ENCODE measurements at regions not wholly inside any gene's neighbourhood (a gene's known extent, or its start where the extent isn't known, plus 50 kb on each side); places are given as distances from the start of the nearest gene placed in this dataset.
"Not testable (repeated sequence)": the region's sequence is repeated elsewhere in the genome, so short reads cannot be mapped to it uniquely, and the experiment has no call there.

DNA sequence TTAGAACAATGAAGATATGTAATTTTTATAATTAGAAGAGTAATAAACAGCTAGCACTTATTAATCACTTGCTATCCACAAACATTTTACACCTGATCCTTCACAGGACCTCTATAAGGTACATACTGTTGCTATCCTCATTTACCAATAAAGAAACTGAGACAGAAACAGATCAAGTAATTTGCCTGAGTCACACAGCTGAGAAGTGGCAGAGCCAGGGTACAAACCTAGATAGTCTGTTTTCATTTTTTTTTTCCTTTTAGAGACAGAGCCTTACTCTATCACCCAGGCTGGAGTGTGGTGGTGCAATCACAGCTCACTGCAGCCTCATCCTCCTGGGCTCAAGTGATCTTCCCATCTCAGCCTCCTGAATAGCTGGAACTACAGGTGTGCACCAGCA, 71.8 kb upstream of the PTH start:
- Histone ChIP-seq H3K4me1 (no peaks in the 10 kb centered on the region), H3K27ac (no peak overlapping the region), H3K9me3 (no peaks in the 10 kb centered on the region), H3K27me3 (no peaks in the 10 kb centered on the region), H3K36me3 (no peaks in the 10 kb centered on the region), H3K4me3 (no peak overlapping the region)
- DNase-seq = no peak
- TF ChIP-seq, protein P1, sequence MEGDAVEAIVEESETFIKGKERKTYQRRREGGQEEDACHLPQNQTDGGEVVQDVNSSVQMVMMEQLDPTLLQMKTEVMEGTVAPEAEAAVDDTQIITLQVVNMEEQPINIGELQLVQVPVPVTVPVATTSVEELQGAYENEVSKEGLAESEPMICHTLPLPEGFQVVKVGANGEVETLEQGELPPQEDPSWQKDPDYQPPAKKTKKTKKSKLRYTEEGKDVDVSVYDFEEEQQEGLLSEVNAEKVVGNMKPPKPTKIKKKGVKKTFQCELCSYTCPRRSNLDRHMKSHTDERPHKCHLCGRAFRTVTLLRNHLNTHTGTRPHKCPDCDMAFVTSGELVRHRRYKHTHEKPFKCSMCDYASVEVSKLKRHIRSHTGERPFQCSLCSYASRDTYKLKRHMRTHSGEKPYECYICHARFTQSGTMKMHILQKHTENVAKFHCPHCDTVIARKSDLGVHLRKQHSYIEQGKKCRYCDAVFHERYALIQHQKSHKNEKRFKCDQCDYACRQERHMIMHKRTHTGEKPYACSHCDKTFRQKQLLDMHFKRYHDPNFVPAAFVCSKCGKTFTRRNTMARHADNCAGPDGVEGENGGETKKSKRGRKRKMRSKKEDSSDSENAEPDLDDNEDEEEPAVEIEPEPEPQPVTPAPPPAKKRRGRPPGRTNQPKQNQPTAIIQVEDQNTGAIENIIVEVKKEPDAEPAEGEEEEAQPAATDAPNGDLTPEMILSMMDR (IDR thresholded peaks at IDR 0.05) = no peak
- TF ChIP-seq POLR2A (IDR thresholded peaks at IDR 0.05) = no peak

DNA sequence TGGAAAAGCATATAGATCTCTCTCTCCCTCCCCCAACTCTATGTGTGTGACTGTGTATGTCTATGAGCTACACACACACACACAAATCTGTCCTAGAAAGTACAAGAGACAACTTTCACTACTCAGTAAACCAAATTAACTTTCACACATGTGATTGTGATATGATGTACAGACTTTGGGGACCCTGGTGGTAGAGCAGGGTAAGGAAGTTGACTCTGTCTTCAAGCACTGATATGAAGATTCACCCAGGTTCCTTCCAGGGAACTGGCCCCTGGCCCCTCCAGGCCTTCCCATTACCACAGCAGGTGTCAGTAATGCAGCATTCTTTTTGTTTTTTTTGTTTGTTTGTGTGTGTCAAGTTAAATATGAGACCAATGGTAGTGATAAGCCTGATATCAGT, 66.1 kb upstream of the PTH start:
- TF ChIP-seq POLR2A (IDR thresholded peaks at IDR 0.05) = no peak
- TF ChIP-seq, protein P1 (IDR thresholded peaks at IDR 0.05) = no peak
- DNase-seq = no peak
- Histone ChIP-seq H3K36me3 (no peaks in the 10 kb centered on the region), H3K27ac (no peak overlapping the region), H3K27me3 (no peaks in the 10 kb centered on the region), H3K4me3 (no peak overlapping the region), H3K9me3 (no peaks in the 10 kb centered on the region), H3K4me1 (no peaks in the 10 kb centered on the region)

DNA sequence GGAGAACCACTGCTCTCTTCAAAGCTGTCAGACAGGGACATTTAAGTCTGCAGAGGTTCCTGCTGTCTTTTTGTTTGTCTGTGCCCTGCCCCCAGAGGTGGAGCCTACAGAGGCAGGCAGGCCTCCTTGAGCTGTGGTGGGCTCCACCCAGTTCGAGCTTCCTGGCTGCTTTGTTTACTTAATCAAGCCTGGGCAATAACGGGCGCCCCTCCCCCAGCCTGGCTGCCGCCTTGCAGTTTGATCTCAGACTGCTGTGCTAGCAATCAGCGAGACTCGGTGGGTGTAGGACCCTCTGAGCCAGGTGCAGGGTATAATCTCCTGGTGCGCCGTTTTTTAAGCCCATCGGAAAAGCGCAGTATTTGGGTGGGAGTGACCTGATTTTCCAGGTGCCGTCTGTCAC, 64.5 kb upstream of the PTH start:
- not testable (repeated sequence) for H3K36me3 ChIP-seq, H3K27ac ChIP-seq, H3K27me3 ChIP-seq, H3K4me1 ChIP-seq, H3K9me3 ChIP-seq, H3K4me3 ChIP-seq
- DNase-seq = peak in 2 of 3 donors; percentile 48 to 61

DNA sequence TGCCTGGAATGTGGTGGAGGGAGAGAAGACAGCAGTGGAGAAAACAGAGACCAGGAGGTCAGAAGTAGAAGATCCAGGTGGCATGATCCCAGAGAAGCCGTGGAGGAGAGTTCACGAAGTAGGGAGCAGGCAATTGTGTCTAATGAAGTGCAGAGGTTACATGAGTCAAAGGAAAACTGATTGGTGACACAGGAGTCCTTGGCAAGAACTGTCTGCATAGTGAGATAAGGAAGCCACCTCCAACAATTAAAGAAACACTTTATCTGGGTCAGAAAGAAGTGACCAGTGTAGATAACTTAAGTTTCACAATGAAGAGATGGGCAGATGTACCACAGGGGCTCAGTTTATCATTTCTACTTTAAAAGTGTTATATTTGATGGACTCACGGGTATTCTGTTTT, 57.0 kb upstream of the PTH start:
- H3K9me3 ChIP-seq = no peaks in the 10 kb centered on the region
- no peak overlapping the region for H3K27ac ChIP-seq
- TF ChIP-seq, protein P1 (IDR thresholded peaks at IDR 0.05) = no peak
- no peak for TF ChIP-seq POLR2A (IDR thresholded peaks at IDR 0.05)
- DNase-seq = no peak
- H3K4me3 ChIP-seq = no peak overlapping the region
- no peaks in the 10 kb centered on the region for H3K27me3 ChIP-seq
- H3K4me1 ChIP-seq = no peaks in the 10 kb centered on the region
- no peaks in the 10 kb centered on the region for H3K36me3 ChIP-seq

DNA sequence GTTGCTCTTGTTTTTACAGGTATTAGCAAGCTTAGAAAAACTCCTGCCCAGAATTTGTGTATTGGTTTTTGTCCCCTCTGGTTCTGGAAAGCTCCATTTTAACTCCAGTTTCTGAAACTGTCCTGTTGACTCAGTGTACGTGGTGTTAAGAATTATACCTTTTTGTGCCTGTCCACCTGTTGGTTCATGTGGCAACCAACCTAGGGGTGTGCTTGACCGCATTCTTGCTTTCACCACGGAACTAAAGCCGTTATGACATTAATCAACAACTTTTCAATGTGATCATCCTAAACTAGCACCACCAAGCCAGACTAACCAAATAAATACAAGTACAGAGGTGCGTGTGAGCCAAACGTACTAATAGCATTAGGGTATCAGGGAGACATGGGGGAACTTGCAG, 56.0 kb upstream of the PTH start:
- H3K27me3 ChIP-seq = no peaks in the 10 kb centered on the region
- no peak for DNase-seq
- H3K4me1 ChIP-seq = no peaks in the 10 kb centered on the region
- no peak for TF ChIP-seq POLR2A (IDR thresholded peaks at IDR 0.05)
- H3K4me3 ChIP-seq = no peak overlapping the region
- no peak overlapping the region for H3K27ac ChIP-seq
- H3K36me3 ChIP-seq = no peaks in the 10 kb centered on the region
- no peaks in the 10 kb centered on the region for H3K9me3 ChIP-seq

DNA sequence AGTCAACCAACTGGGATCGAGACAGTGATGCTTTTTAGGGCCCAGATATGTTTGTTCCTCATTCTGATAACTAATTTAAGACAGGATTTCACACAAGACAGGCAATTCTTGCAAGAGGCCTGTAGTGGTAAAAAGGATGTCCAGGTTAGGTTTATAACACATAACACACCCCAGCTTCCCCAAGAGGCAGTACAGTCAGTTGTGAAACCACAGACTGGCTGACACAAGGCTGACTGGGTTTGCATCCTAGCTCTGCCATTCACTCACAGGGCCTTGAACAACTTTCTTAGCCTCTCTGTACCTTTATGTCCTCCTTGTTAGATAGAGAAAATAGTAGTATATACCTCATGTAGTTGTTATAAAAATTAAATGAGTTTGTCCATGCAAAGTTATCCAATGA, 55.0 kb upstream of the PTH start:
- no peak for TF ChIP-seq POLR2A (IDR thresholded peaks at IDR 0.05)
- TF ChIP-seq, protein P1 (IDR thresholded peaks at IDR 0.05) = no peak
- no peaks in the 10 kb centered on the region for H3K4me1 ChIP-seq
- H3K9me3 ChIP-seq = peaks cover 0 to 9% (median 3%) of the 10 kb centered on the region in 4 donors
- H3K4me3 ChIP-seq = no peak overlapping the region
- H3K27me3 ChIP-seq = no peaks in the 10 kb centered on the region
- no peak overlapping the region for H3K27ac ChIP-seq
- DNase-seq = no peak
- no peaks in the 10 kb centered on the region for H3K36me3 ChIP-seq

DNA sequence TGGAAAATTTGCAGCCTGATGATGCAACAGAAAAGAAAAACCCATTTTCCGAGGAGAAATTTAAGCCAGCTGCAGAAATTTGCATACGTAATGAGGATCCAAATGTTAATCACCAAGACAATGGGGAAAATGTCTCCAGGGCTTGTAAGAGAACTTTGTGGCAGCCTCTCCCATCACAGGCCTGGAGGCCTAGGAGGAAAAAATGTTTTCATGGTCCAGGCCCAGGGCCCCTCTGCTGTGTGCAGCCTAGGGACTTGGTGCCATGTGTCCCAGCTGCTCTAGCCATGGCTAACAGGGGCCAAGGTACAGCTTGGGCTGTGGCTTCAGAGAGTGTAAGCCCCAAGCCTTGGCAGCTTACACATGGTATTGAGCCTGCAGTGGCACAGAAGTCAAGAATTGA, 50.3 kb upstream of the PTH start:
- H3K27ac ChIP-seq, H3K4me3 ChIP-seq, H3K9me3 ChIP-seq, H3K36me3 ChIP-seq, H3K27me3 ChIP-seq, DNase-seq, H3K4me1 ChIP-seq: not testable (repeated sequence)
